ENCODE measurements at regions not wholly inside any gene's neighbourhood (a gene's known extent, or its start where the extent isn't known, plus 50 kb on each side); places are given as distances from the start of the nearest gene placed in this dataset.

- no peak for DNase-seq (ENCODE audit: low read depth in 1 of 2, low spot score in 1 of 2)
- Histone ChIP-seq H3K27ac (replicated peaks) (no peak overlapping the region), H3K27me3 (ENCODE audit: insufficient read depth, poor library complexity, severe bottlenecking) (no peaks in the 10 kb centered on the region), H3K4me3 (replicated peaks; ENCODE audit: insufficient read depth, low read length) (no peak overlapping the region)
- TF ChIP-seq CTCF (IDR thresholded peaks at IDR 0.05; ENCODE audit: insufficient read depth, low read length) (no peak), GABPA (IDR thresholded peaks at IDR 0.05; ENCODE audit: low read depth) (no peak), REST (IDR thresholded peaks at IDR 0.05; ENCODE audit: insufficient replicate concordance, low read depth) (no peak), POLR2AphosphoS5 (IDR thresholded peaks at IDR 0.05; ENCODE audit: low read depth) (no peak)
Observed at GRCh38 chr4:127540497-127541025, 92.2 kb upstream of the INTU start.

GRCh38 chr4:127545271-127545670, 87.5 kb upstream of the INTU start:
- no peaks in the 10 kb centered on the region for H3K27me3 ChIP-seq (ENCODE audit: insufficient read depth, poor library complexity, severe bottlenecking)
- no peak overlapping the region for H3K27ac ChIP-seq (replicated peaks)
- H3K4me3 ChIP-seq (replicated peaks; ENCODE audit: insufficient read depth, low read length), result no peak overlapping the region
- TF ChIP-seq REST (IDR thresholded peaks at IDR 0.05; ENCODE audit: insufficient replicate concordance, low read depth) (no peak), GABPA (IDR thresholded peaks at IDR 0.05; ENCODE audit: low read depth) (no peak), SPI1 (IDR thresholded peaks at IDR 0.05; ENCODE audit: borderline replicate concordance, low read depth) (no peak), CTCF (IDR thresholded peaks at IDR 0.05; ENCODE audit: insufficient read depth, low read length) (no peak), POLR2AphosphoS5 (IDR thresholded peaks at IDR 0.05; ENCODE audit: low read depth) (no peak)
- no peak for DNase-seq (ENCODE audit: low read depth in 1 of 2, low spot score in 1 of 2)

GRCh38 chr4:127548990-127549925, 83.5 kb upstream of the INTU start:
- no peak overlapping the region for H3K27ac ChIP-seq (replicated peaks)
- DNase-seq (ENCODE audit: low read depth in 1 of 2, low spot score in 1 of 2), result no peak
- H3K27me3 ChIP-seq (ENCODE audit: insufficient read depth, poor library complexity, severe bottlenecking), result no peaks in the 10 kb centered on the region
- no peak overlapping the region for H3K4me3 ChIP-seq (replicated peaks; ENCODE audit: insufficient read depth, low read length)
- TF ChIP-seq GABPA (IDR thresholded peaks at IDR 0.05; ENCODE audit: low read depth), result no peak
- TF ChIP-seq REST (IDR thresholded peaks at IDR 0.05; ENCODE audit: insufficient replicate concordance, low read depth), result no peak
- TF ChIP-seq SPI1 (IDR thresholded peaks at IDR 0.05; ENCODE audit: borderline replicate concordance, low read depth), result no peak
- TF ChIP-seq CTCF (IDR thresholded peaks at IDR 0.05; ENCODE audit: insufficient read depth, low read length), result no peak
- no peak for TF ChIP-seq POLR2AphosphoS5 (IDR thresholded peaks at IDR 0.05; ENCODE audit: low read depth)

Measured in HL-60 (cell line).